H4 (cell line): ENCODE measurements at regions not wholly inside any gene's neighbourhood (a gene's known extent, or its start where the extent isn't known, plus 50 kb on each side); places are given as distances from the start of the nearest gene placed in this dataset.
A peak's percentile ranks its signal among the peaks of the same experiment; 100 is the strongest.

Experiments
- DNase-seq: peaks from one replicate; pipeline ENCODE4 v3.0.0-alpha.2; 2015; ENCODE audit warnings: low spot score

- DNase-seq, result no peak
Measured at GRCh38 chr3:106811376-106811775, 565.9 kb upstream of the CCDC54 start.

- no peak for DNase-seq
Measured at GRCh38 chr3:106813742-106814141, 563.5 kb upstream of the CCDC54 start.

DNA sequence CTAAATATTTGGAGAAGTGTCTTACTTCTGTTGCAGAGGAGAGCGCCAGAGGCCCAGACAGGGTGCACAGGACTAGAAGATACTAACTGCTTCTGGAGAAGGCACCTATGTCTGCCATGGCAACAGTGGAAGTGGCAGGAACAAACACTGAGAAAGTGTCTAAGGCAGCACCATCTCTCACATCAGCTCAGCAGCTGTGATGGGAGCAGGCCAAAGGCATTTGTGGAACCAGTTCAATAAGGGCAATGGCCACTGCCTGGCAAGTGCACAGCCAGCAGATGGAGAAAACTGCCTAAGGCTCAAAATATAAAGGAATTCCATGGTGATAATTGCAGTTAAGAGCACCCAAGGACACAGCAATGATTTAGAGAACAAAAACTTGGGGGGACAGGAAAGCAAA lies 563.0 kb upstream of the CCDC54 start:
- DNase-seq, result no peak

- DNase-seq, result no peak
Measured at GRCh38 chr3:106816838-106817237, 560.4 kb upstream of the CCDC54 start.

DNA sequence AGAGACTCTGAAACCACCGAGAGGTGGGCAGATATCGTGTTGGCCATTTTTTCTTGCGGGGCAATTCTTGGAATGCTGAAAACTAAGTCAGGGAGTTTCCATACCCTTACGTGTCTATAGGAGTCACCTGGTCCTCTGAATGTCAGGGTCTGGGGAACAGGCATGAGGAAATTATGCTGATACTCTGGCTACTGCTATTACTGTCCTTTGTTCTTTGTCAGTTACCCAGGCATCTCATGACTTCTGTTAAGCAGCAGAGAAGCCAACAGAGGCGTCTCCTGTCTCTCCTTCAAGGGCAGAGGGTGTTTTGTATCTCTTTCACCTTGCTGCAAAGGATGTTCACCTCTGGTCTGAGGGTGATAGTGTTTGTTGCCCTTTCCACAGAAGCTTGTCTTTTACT lies 559.5 kb upstream of the CCDC54 start:
- no peak for DNase-seq

- DNase-seq, result no peak
Measured at GRCh38 chr3:106819440-106819839, 557.8 kb upstream of the CCDC54 start.

- no peak for DNase-seq
Measured at GRCh38 chr3:106820726-106821362, 556.4 kb upstream of the CCDC54 start.

- no peak for DNase-seq
Measured at GRCh38 chr3:106821801-106822200, 555.4 kb upstream of the CCDC54 start.

- no peak for DNase-seq
Measured at GRCh38 chr3:106822204-106822603, 555.0 kb upstream of the CCDC54 start.

DNA sequence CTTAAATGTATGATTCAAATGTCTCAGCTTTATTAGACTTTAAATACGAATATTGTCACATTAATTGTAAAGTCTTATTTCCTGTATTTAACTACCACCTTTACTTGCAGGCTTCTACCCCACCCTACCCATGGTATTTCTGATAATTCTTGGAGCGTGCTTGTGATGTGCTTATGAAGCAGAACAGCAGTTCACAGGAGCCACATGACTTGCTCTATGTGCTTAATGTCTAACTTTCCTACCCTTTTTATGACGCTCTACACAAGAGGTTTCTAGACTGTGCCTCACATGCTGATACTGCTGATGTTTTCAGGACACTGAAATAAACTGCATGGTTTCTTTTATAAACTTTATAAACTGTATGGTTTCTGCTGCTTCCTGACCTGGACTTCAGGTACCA lies 553.5 kb upstream of the CCDC54 start:
- DNase-seq, result no peak

DNA sequence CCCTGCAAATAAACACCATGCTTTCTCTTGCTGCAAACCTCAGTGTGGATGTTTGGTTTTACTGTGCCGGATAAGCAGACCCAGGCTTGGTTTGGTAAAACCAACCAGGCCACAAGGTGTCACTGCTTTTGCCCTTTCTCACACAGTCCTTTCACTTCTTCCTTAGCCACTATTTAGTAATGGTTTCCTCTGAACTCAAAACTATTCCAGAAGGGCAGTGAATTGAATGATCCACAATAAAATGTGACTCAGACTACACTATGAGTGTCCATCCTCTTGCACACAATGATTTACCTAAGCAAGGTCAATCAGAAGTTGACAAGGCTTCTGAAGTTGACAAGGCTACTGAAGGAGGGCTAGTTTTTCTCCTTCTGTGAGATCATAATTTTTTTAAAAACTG lies 552.4 kb upstream of the CCDC54 start:
- DNase-seq, result peak; percentile 37

- DNase-seq, result no peak
Measured at GRCh38 chr3:106825962-106826605, 551.2 kb upstream of the CCDC54 start.

DNA sequence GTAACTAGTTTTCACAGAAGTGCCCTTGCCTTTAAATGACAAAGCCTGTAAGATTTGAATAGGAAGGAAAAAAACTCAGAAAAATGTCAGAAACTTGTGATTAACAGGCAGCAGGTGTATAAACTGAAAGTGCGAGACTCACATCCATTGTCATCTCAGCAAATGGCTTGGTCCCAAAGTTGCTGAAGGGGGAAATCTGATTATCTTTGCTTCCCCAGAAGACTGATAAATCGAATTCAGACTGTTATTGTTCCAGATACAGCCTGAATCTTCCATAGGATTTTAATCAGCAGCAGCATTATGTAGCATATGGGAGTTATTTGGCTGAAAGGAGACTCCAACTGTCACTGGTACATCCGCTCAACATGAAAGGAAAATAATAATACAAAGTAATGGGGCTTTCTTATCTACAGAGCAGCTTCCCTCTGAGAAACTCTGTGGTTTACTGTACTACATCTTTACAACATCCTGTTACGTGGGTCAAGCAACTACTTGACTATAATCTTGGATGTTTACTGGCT lies 550.4 kb upstream of the CCDC54 start:
- DNase-seq, result peak; percentile 20

DNA sequence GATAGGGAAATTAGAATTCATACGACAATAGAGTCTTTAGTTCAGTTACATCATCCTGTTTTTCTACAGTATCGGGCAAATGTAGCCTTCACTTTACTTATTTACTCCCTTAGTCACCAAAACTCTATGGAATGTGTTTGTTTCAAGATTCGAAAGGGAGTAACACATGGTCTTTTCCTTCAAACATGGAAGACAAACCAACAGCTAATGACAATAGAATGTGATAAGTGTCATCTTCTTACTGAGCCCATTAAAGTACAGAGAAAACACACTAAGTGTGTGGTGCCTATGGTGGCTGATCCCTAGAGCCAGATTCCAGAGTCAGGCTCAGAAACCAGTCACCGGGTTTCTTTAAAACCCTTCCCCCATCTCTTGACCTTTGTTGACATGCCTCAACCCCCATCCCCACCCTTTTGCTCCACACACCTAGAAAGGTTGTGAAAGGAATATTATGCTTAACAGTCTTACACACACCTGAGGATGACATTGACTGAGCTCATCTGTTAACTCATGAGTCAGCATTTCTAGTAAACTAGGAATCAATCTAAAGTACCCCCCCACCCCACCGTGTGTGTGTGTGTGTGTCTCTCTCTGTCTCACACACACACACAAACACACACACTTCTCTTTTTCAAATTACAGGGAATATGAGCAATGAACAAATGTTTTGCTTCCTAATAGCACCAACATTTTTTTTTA lies 549.6 kb upstream of the CCDC54 start:
- DNase-seq, result no peak

DNA sequence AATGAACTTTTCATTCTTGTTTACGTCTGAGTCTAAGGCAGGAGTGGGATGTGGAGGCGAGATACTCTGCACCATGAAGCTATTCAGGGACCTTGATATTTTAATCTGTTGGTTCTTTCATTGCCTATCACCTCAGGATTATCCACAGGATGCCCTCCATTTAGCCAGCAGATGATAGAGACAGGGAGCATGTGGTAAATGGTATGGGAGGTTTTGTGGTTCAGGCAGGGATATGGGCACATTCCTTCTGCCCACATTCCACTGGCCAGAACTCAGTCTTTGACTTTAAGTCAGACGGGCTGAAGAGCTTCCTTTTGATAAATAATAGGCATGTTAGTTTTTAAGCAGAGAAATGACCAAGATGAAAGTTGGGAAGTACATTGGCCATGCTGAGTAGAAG lies 548.0 kb upstream of the CCDC54 start:
- peak; percentile 18 for DNase-seq

GRCh38 chr3:106830334-106830733 lies 546.9 kb upstream of the CCDC54 start:
- DNase-seq, result no peak

- no peak for DNase-seq
Measured at GRCh38 chr3:106836906-106837305, 540.3 kb upstream of the CCDC54 start.

- DNase-seq, result no peak
Measured at GRCh38 chr3:106837616-106838015, 539.6 kb upstream of the CCDC54 start.

DNA sequence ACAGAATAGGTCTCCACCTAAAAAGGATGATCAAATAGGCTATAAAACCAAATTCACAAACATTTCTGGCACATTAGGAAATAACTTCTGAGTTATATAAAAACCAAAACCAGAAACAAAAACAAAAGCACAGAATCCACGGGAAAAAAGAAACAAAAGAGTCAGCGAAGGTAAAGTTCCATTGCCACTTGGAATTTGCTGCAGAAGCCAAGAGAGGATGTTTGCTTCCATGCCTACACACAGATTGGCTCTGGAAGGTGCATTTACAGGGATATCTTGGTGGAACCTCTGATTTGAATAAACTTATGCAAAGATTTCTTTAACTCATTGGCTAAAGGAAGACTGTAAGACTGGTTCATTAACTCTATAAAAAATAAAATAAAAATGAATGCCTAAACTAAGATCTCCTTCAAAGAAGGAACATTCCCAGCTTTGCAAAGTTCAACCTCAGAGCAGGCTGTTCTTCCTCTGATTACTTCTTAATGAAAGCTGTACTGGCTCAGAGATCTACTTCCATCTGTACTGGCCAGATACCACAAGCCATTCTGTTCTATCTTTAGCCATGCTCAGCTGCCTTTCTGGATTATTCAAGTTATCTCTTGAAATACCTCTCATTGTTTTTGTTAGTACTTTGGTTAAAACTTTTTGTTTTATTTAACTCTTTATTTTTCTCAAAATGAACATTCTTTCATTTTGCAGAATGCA lies 537.5 kb upstream of the CCDC54 start:
- DNase-seq, result no peak

GRCh38 chr3:106840319-106840718 lies 536.9 kb upstream of the CCDC54 start:
- DNase-seq, result no peak

- DNase-seq, result no peak
Measured at GRCh38 chr3:106842151-106842550, 535.1 kb upstream of the CCDC54 start.

GRCh38 chr3:106844638-106845037 lies 532.6 kb upstream of the CCDC54 start:
- no peak for DNase-seq
